HG03196 (cell line): ENCODE measurements at regions not wholly inside any gene's neighbourhood (a gene's known extent, or its start where the extent isn't known, plus 50 kb on each side); places are given as distances from the start of the nearest gene placed in this dataset.
"Not testable (repeated sequence)": the region's sequence is repeated elsewhere in the genome, so short reads cannot be mapped to it uniquely, and the experiment has no call there.

Source experiments
- ATAC-seq: cut with Tn5 transposase; IDR thresholded peaks from one replicate; pipeline ENCODE4 v1.9.1; 2021; ENCODE audit not compliant: unreplicated experiment

GRCh38 chr2:101645886-101646285 lies 51.6 kb upstream of the MAP4K4 start:
- not testable (repeated sequence) for ATAC-seq

- ATAC-seq = no peak
Observed at GRCh38 chr2:101644842-101645383, 52.6 kb upstream of the MAP4K4 start.

- no peak for ATAC-seq
Observed at GRCh38 chr2:101643004-101643524, 54.4 kb upstream of the MAP4K4 start.

- no peak for ATAC-seq
Observed at GRCh38 chr2:101638817-101639605, 58.5 kb upstream of the MAP4K4 start.

GRCh38 chr2:101638181-101638711 lies 59.3 kb upstream of the MAP4K4 start:
- no peak for ATAC-seq

GRCh38 chr2:101630224-101630949 lies 67.1 kb upstream of the MAP4K4 start:
- ATAC-seq = no peak

- no peak for ATAC-seq
Observed at GRCh38 chr2:101628030-101628392, 69.5 kb upstream of the MAP4K4 start.

- no peak for ATAC-seq
Observed at GRCh38 chr2:101627285-101628029, 70.0 kb upstream of the MAP4K4 start.

GRCh38 chr2:101625814-101626213 lies 71.7 kb upstream of the MAP4K4 start:
- not testable (repeated sequence) for ATAC-seq

- ATAC-seq = no peak
Observed at GRCh38 chr2:101625387-101625786, 72.1 kb upstream of the MAP4K4 start.

GRCh38 chr2:101624706-101625332 lies 72.7 kb upstream of the MAP4K4 start:
- ATAC-seq = no peak

- ATAC-seq = peak; percentile 47
Observed at GRCh38 chr2:101623031-101623521, 74.4 kb upstream of the MAP4K4 start.

- peak; percentile 76 for ATAC-seq
Observed at GRCh38 chr2:101622210-101623030, 75.1 kb upstream of the MAP4K4 start.

GRCh38 chr2:101619191-101619591 lies 78.3 kb upstream of the MAP4K4 start:
- no peak for ATAC-seq

GRCh38 chr2:101617796-101618195 lies 79.7 kb upstream of the MAP4K4 start:
- no peak for ATAC-seq

GRCh38 chr2:101617188-101617587 lies 80.3 kb upstream of the MAP4K4 start:
- no peak for ATAC-seq

GRCh38 chr2:101614127-101614759 lies 83.3 kb upstream of the MAP4K4 start:
- ATAC-seq = no peak

- ATAC-seq = no peak
Observed at GRCh38 chr2:101613056-101613704, 84.3 kb upstream of the MAP4K4 start.
